ENCODE measurements at regions not wholly inside any gene's neighbourhood (a gene's known extent, or its start where the extent isn't known, plus 50 kb on each side); places are given as distances from the start of the nearest gene placed in this dataset.

GRCh38 chr12:34338751-34339150 lies 316.5 kb downstream of the ALG10 start:
- H3K4me3 Mint-ChIP-seq = no peak overlapping the region
- peaks cover 3% of the 10 kb centered on the region for H3K9me3 Mint-ChIP-seq
- ATAC-seq (ENCODE audit: low read depth) (no peak), DNase-seq (ENCODE audit: low spot score in 2 of 2) (no peak)
- no peak overlapping the region for H3K27ac Mint-ChIP-seq
- H3K36me3 Mint-ChIP-seq = no peaks in the 10 kb centered on the region
- no peaks in the 10 kb centered on the region for H3K4me1 Mint-ChIP-seq
- H3K27me3 Mint-ChIP-seq = no peaks in the 10 kb centered on the region

DNA sequence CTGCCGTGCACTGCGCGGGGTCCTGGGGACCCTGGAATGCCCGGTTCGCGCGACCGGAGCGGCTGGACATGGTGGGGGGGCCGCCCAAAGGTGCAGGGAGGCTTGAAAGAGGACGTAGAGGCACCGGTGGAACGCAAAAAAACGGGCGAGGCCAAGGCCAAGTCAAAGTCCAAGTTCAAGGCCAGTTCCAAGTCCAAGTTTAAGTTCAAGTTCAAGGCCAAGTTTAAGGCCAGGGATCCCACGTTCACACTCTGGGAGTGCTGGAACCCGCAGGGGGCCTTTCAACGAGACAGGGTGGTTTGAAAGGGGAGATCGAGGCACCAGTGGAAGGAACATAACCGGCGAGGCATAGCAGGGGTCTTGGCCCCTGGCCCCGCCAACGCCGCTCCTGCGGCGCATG lies 317.6 kb downstream of the ALG10 start:
- Mint-ChIP-seq H3K27ac (no peak overlapping the region), H3K9me3 (peaks cover 3% of the 10 kb centered on the region)

DNA sequence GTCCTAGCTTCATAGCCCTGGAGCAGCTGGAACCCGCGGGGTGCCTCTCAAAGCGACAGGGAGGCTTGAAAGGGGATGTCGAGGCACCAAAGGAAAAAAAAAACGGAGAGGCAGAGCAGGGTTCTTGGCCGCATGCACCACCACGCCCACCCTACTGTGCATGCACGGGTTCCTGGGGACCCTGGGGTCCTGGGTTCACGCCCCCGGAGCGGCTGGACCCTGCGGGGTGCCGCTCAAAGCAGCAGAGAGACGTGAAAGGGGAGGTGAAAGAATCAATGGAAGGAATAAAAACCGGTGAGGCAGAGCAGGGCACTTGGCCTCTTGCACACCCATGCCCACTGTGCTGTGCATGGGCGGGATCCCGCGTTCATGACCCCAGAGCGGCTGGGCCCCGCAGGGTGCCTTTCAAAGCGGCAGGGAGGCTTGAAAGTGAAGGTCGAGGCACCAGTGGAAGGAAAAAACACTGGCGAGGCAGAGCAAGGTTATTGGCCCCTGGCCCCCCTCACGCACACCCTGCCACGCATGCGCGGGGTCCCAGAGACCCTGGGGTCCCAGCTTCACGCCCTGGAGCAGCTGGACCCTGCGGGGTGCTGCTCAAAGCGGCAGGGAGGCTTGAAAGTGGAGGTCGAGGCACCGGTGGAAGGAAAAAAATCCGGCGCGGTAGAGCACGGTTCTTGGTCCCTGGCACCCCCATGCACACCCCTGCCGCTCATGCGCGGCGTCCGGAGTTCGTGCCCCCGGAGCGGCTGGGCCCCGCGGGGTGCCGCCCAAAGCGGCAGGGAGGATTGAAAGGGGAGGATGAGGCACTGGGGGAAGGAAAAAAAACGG lies 318.5 kb downstream of the ALG10 start:
- H3K36me3 Mint-ChIP-seq = no peaks in the 10 kb centered on the region
- DNase-seq (ENCODE audit: low spot score in 2 of 2) = no peak
- peaks cover 3% of the 10 kb centered on the region for H3K9me3 Mint-ChIP-seq
- no peaks in the 10 kb centered on the region for H3K27me3 Mint-ChIP-seq
- no peak for ATAC-seq (ENCODE audit: low read depth)
- no peaks in the 10 kb centered on the region for H3K4me1 Mint-ChIP-seq
- no peak overlapping the region for H3K27ac Mint-ChIP-seq
- no peak overlapping the region for H3K4me3 Mint-ChIP-seq

More for the DNA sequence above, 317.6 kb downstream of the ALG10 start:
- H3K4me3 Mint-ChIP-seq = no peak overlapping the region
- no peak for ATAC-seq (ENCODE audit: low read depth)
- H3K36me3 Mint-ChIP-seq = no peaks in the 10 kb centered on the region
- no peaks in the 10 kb centered on the region for H3K4me1 Mint-ChIP-seq
- no peak for DNase-seq (ENCODE audit: low spot score in 2 of 2)
- no peaks in the 10 kb centered on the region for H3K27me3 Mint-ChIP-seq

DNA sequence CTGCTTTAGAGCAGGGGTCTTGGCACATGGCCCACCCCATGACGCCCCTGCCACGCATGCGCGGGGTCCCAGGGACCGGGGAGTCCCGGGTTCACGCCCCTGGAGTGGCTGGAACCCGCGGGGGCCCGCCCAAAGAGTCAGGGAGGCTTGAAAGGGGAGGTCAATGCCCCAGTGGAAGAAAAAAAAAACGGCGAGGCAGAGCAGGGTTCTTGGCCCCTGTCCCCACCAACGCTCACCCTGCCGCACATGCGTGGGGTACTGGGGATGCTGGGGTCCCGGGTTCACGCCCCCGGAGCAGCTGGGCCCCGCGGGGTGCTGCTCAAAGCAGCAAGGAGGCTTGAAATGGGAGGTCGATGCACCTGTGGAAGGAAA lies 319.1 kb downstream of the ALG10 start:
- Mint-ChIP-seq H3K27ac (no peak overlapping the region), H3K4me1 (no peaks in the 10 kb centered on the region), H3K9me3 (peaks cover 3% of the 10 kb centered on the region), H3K4me3 (no peak overlapping the region), H3K36me3 (no peaks in the 10 kb centered on the region), H3K27me3 (no peaks in the 10 kb centered on the region)
- ATAC-seq (ENCODE audit: low read depth) = no peak
- DNase-seq (ENCODE audit: low spot score in 2 of 2) = no peak

- H3K4me3 Mint-ChIP-seq = no peak overlapping the region
- no peak overlapping the region for H3K27ac Mint-ChIP-seq
- H3K27me3 Mint-ChIP-seq = no peaks in the 10 kb centered on the region
- DNase-seq (ENCODE audit: low spot score in 2 of 2) (no peak), ATAC-seq (ENCODE audit: low read depth) (no peak)
- no peaks in the 10 kb centered on the region for H3K36me3 Mint-ChIP-seq
- peaks cover 3% of the 10 kb centered on the region for H3K9me3 Mint-ChIP-seq
- H3K4me1 Mint-ChIP-seq = no peaks in the 10 kb centered on the region
These were observed 319.8 kb downstream of the ALG10 start for GRCh38 chr12:34342048-34342447.

DNA sequence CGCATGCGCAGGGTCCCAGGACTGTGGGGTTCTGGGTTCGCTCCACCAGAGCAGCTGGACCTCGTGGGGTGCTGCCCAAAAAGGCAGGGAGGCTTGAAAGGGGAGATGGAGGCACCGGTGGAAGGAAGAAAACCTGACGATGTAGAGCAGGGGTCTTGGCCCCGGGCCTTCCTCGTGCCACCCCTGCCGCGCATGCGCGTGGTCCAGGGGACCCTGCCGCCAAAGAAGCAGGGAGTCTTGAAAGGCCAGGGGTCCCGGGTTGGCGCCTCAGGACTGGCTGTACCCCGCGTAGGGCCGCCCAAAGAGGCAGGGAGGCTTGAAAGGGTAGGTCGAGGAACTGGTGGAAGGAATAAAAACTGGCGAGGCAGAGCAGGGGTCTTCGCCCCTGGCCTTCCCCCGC lies 321.0 kb downstream of the ALG10 start:
- H3K36me3 Mint-ChIP-seq = peaks cover 2% of the 10 kb centered on the region
- no peak for DNase-seq (ENCODE audit: low spot score in 2 of 2)
- no peaks in the 10 kb centered on the region for H3K27me3 Mint-ChIP-seq
- peaks cover 3% of the 10 kb centered on the region for H3K9me3 Mint-ChIP-seq
- H3K27ac Mint-ChIP-seq = no peak overlapping the region
- H3K4me3 Mint-ChIP-seq = no peak overlapping the region
- no peaks in the 10 kb centered on the region for H3K4me1 Mint-ChIP-seq
- no peak for ATAC-seq (ENCODE audit: low read depth)

DNA sequence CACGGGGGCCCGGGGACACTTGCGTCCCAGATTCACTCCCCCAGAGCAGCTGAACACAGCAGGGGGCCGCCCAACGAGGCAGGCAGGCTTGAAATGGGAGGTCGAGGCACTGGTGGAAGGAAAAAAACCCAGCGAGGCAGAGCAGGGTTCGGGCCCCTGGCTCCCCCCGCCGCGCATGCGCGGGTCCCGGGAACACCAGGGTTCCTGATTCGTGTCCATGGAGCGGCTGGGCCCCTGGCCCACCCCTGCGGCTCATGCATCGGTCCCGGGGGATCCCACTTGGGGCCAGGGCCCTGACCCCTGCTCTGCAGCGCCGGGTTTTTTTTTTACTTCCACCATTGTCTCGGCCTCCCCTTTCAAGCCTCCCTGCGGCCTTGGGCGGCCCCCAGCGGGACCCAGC lies 321.5 kb downstream of the ALG10 start:
- no peaks in the 10 kb centered on the region for H3K27me3 Mint-ChIP-seq
- no peak for ATAC-seq (ENCODE audit: low read depth)
- no peak overlapping the region for H3K4me3 Mint-ChIP-seq
- no peaks in the 10 kb centered on the region for H3K4me1 Mint-ChIP-seq
- H3K9me3 Mint-ChIP-seq = peaks cover 3% of the 10 kb centered on the region
- peaks cover 2% of the 10 kb centered on the region for H3K36me3 Mint-ChIP-seq
- no peak for DNase-seq (ENCODE audit: low spot score in 2 of 2)
- no peak overlapping the region for H3K27ac Mint-ChIP-seq

DNA sequence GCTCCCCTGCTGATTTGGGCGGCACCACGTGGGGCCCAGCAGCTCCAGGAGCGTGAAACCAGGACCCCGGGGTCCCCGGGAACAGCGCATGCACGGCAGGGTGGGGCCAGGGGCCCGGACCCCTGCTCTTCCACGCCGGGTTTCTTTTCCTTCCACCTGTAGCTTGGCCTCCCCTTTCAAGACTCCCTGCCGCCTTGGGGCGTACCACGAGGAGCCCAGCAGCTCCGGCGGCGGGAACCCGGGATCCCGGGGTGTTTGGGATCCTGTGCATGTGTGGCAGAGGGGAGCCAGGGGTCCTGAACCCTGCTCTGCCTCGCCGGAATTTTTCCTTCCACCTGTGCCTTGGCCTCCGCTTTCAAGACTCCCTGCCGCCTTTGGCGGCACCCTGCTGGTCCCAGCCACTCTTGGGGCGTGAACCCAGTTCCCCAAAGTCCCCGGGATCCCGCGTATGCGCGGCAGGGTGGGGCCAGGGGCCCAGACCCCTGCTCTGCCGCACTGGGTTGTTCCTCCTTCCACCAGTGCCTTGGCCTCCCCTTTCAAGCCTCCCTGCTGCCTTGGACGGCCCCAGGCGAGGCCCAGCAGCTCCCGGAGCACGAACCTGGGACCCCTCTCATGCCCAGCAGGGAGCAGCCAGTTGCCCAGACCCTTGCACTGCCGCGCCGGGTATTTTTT lies 322.7 kb downstream of the ALG10 start:
- Mint-ChIP-seq H3K4me3 (no peak overlapping the region), H3K36me3 (peaks cover 2% of the 10 kb centered on the region), H3K27ac (no peak overlapping the region), H3K9me3 (peaks cover 3% of the 10 kb centered on the region), H3K4me1 (no peaks in the 10 kb centered on the region), H3K27me3 (no peaks in the 10 kb centered on the region)
- ATAC-seq (ENCODE audit: low read depth) (no peak), DNase-seq (ENCODE audit: low spot score in 2 of 2) (no peak)

- Mint-ChIP-seq H3K36me3 (peaks cover 2% of the 10 kb centered on the region), H3K27me3 (no peaks in the 10 kb centered on the region), H3K4me3 (no peak overlapping the region)
These were observed 323.5 kb downstream of the ALG10 start for GRCh38 chr12:34345801-34346200.

GRCh38 chr12:34346372-34347034 lies 324.2 kb downstream of the ALG10 start:
- no peaks in the 10 kb centered on the region for H3K4me1 Mint-ChIP-seq
- DNase-seq (ENCODE audit: low spot score in 2 of 2) (no peak), ATAC-seq (ENCODE audit: low read depth) (no peak)
- H3K27me3 Mint-ChIP-seq = no peaks in the 10 kb centered on the region
- no peaks in the 10 kb centered on the region for H3K9me3 Mint-ChIP-seq
- no peak overlapping the region for H3K27ac Mint-ChIP-seq
- peaks cover 2% of the 10 kb centered on the region for H3K36me3 Mint-ChIP-seq
- H3K4me3 Mint-ChIP-seq = no peak overlapping the region

More at GRCh38 chr12:34345801-34346200, 323.5 kb downstream of the ALG10 start:
- Mint-ChIP-seq H3K9me3 (no peaks in the 10 kb centered on the region), H3K4me1 (no peaks in the 10 kb centered on the region), H3K27ac (no peak overlapping the region)
- ATAC-seq (ENCODE audit: low read depth) = no peak
- no peak for DNase-seq (ENCODE audit: low spot score in 2 of 2)

DNA sequence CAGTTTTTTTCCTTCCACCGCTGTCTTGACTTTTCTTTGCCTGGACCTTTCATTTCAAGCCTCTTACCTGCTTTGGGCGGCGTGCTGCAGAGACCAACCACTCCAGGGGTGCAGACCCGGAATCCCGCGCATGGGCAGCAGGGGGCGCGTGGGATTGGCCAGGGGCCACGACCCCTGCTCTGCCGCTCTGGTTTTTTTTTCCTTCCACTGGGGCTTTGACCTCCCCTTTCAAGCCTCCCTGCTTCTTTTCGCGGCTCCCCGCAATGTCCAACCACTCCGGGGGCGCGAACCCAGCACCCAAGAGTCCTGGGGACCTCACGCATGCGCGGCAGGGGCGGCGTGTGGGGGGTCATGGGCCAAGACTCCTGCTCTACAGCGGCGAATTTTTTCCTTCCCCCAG lies 325.1 kb downstream of the ALG10 start:
- peaks cover 2% of the 10 kb centered on the region for H3K36me3 Mint-ChIP-seq
- ATAC-seq (ENCODE audit: low read depth) = no peak

GRCh38 chr12:34348064-34348463 lies 325.8 kb downstream of the ALG10 start:
- peaks cover 2% of the 10 kb centered on the region for H3K36me3 Mint-ChIP-seq
- ATAC-seq (ENCODE audit: low read depth) (no peak), DNase-seq (ENCODE audit: low spot score in 2 of 2) (no peak)
- no peaks in the 10 kb centered on the region for H3K27me3 Mint-ChIP-seq
- H3K4me3 Mint-ChIP-seq = no peak overlapping the region
- H3K27ac Mint-ChIP-seq = no peak overlapping the region
- no peaks in the 10 kb centered on the region for H3K4me1 Mint-ChIP-seq
- no peaks in the 10 kb centered on the region for H3K9me3 Mint-ChIP-seq

More for the DNA sequence above, 325.1 kb downstream of the ALG10 start:
- no peak for DNase-seq (ENCODE audit: low spot score in 2 of 2)
- Mint-ChIP-seq H3K27ac (no peak overlapping the region), H3K9me3 (no peaks in the 10 kb centered on the region), H3K4me1 (no peaks in the 10 kb centered on the region), H3K4me3 (no peak overlapping the region), H3K27me3 (no peaks in the 10 kb centered on the region)

DNA sequence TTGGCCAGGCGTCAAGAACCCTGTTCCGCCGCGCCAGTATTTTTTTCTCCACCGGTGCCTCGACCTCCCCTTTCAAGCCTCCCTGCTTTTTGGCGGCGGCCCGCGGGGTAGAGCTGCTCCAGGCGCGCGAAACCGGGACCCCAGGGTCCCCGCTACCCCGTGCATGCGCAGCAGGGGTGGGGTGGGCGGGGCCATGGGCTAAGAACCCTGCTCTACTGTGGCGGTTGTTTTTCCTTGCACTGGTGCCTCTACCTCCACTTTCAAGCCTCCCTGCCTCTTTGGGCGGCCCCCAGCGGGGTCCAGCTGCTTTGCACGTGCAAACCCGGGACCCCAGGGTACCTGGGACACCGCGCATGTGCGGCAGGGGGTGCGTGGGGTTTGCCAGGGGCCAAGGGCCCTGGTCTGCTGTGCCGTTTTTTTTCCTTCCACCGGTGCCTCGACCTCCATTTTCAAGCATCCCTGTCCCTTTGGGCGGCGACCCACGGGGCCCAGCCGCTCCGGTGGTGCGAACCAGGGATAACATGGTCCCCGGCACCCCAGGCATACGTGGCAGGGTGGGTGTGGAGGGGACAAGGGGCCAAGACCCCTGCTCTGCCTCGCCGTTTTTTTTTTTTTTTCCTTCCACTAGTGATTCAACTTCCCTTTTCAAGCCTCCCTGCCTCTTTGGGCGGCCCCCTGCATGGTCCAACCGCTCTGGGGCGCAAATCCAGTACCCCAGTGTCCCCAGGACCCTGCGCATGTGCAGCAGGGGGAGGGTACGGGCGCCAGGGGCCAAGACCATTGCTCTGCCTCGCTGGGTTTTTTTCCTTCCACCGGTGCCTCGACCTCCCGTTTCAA lies 326.8 kb downstream of the ALG10 start:
- Mint-ChIP-seq H3K27ac (no peak overlapping the region), H3K36me3 (peaks cover 2% of the 10 kb centered on the region), H3K9me3 (no peaks in the 10 kb centered on the region), H3K4me3 (no peak overlapping the region), H3K27me3 (no peaks in the 10 kb centered on the region), H3K4me1 (no peaks in the 10 kb centered on the region)
- DNase-seq (ENCODE audit: low spot score in 2 of 2) (no peak), ATAC-seq (ENCODE audit: low read depth) (no peak)

- peaks cover 2% of the 10 kb centered on the region for H3K36me3 Mint-ChIP-seq
- ATAC-seq (ENCODE audit: low read depth) = no peak
- no peaks in the 10 kb centered on the region for H3K9me3 Mint-ChIP-seq
- no peak overlapping the region for H3K27ac Mint-ChIP-seq
- DNase-seq (ENCODE audit: low spot score in 2 of 2) = no peak
- H3K27me3 Mint-ChIP-seq = no peaks in the 10 kb centered on the region
- H3K4me3 Mint-ChIP-seq = no peak overlapping the region
- H3K4me1 Mint-ChIP-seq = no peaks in the 10 kb centered on the region
These were observed 327.3 kb downstream of the ALG10 start for GRCh38 chr12:34349673-34349961.
